Urinary bladder (tissue), 3 donors: ENCODE measurements at regions not wholly inside any gene's neighbourhood (a gene's known extent, or its start where the extent isn't known, plus 50 kb on each side); places are given as distances from the start of the nearest gene placed in this dataset.
"Not testable (repeated sequence)": the region's sequence is repeated elsewhere in the genome, so short reads cannot be mapped to it uniquely, and the experiment has no call there.

Source experiments
- DNase-seq: peaks from one replicate; pipeline ENCODE4 v3.0.0-alpha.2; 2015; ENCODE audit errors: extremely low spot score
- H3K27ac ChIP-seq: one replicate; pipeline ENCODE4 v1.5.1; 2013; ENCODE audit warnings: low read depth, mild to moderate bottlenecking, moderate library complexity
- H3K36me3 ChIP-seq: one replicate; pipeline ENCODE4 v1.6.1; 2013; ENCODE audit warnings: mild to moderate bottlenecking, moderate library complexity; ENCODE audit not compliant: insufficient read depth
- H3K4me1 ChIP-seq: one replicate; pipeline ENCODE4 v1.6.1; 2013; ENCODE audit warnings: mild to moderate bottlenecking, moderate library complexity; ENCODE audit not compliant: insufficient read depth
- H3K4me3 ChIP-seq: one replicate; pipeline ENCODE4 v1.5.1; 2013; ENCODE audit warnings: low read depth, low read length
- WGBS: extraction: QIAGEN DNeasy Blood & Tissue Kit; methylation state at CpG from one replicate; pipeline ENCODE4 v1.1.7; 2013; 5-methylcytosine and 5-hydroxymethylcytosine counted together
- donor health status: healthy with polysubstance abuse.
- donor health status: healthy.

- Histone ChIP-seq H3K4me3 (no peak overlapping the region), H3K4me1 (no peaks in the 10 kb centered on the region), H3K36me3 (no peaks in the 10 kb centered on the region), H3K27ac (no peak overlapping the region)
- WGBS = 92% methylated on average over 5 of the region's 5 CpGs
- no peak for DNase-seq
These were observed 50.5 kb upstream of the PRNP start for GRCh38 chr20:4635781-4636180.

- WGBS = 69% methylated on average over 1 of the region's 1 CpG
- Histone ChIP-seq H3K27ac (no peak overlapping the region), H3K4me1 (no peaks in the 10 kb centered on the region), H3K36me3 (no peaks in the 10 kb centered on the region), H3K4me3 (no peak overlapping the region)
- DNase-seq = no peak
These were observed 50.9 kb upstream of the PRNP start for GRCh38 chr20:4635342-4635741.

GRCh38 chr20:4633780-4634179, 52.5 kb upstream of the PRNP start:
- 51% methylated on average over 4 of the region's 4 CpGs for WGBS
- Histone ChIP-seq H3K36me3 (no peaks in the 10 kb centered on the region), H3K4me3 (no peak overlapping the region), H3K4me1 (no peaks in the 10 kb centered on the region), H3K27ac (no peak overlapping the region)
- DNase-seq = no peak

- WGBS = 64% methylated on average over 3 of the region's 3 CpGs
- Histone ChIP-seq H3K4me3 (no peak overlapping the region), H3K4me1 (no peaks in the 10 kb centered on the region), H3K36me3 (no peaks in the 10 kb centered on the region), H3K27ac (no peak overlapping the region)
- no peak for DNase-seq
These were observed 52.9 kb upstream of the PRNP start for GRCh38 chr20:4633379-4633778.

GRCh38 chr20:4632876-4633275, 53.4 kb upstream of the PRNP start:
- WGBS = 94% methylated on average over 4 of the region's 4 CpGs
- no peak for DNase-seq
- Histone ChIP-seq H3K36me3 (no peaks in the 10 kb centered on the region), H3K27ac (no peak overlapping the region), H3K4me1 (no peaks in the 10 kb centered on the region), H3K4me3 (no peak overlapping the region)

GRCh38 chr20:4626228-4626627, 60.0 kb upstream of the PRNP start:
- Histone ChIP-seq H3K4me3 (no peak overlapping the region), H3K27ac (no peak overlapping the region), H3K4me1 (no peaks in the 10 kb centered on the region), H3K36me3 (no peaks in the 10 kb centered on the region)
- 88% methylated on average over 4 of the region's 4 CpGs for WGBS
- no peak for DNase-seq

GRCh38 chr20:4625687-4626086, 60.6 kb upstream of the PRNP start:
- H3K36me3 ChIP-seq = no peaks in the 10 kb centered on the region
- DNase-seq = no peak

GRCh38 chr20:4624675-4625336, 61.5 kb upstream of the PRNP start:
- not testable (repeated sequence) for H3K4me1 ChIP-seq, H3K27ac ChIP-seq, H3K36me3 ChIP-seq, DNase-seq, H3K4me3 ChIP-seq
- 77% methylated on average over 11 of the region's 11 CpGs for WGBS

More at GRCh38 chr20:4625687-4626086, 60.6 kb upstream of the PRNP start:
- Histone ChIP-seq H3K4me1 (no peaks in the 10 kb centered on the region), H3K4me3 (no peak overlapping the region), H3K27ac (no peak overlapping the region)
- WGBS = 91% methylated on average over 5 of the region's 5 CpGs

GRCh38 chr20:4619144-4619543, 67.1 kb upstream of the PRNP start:
- not testable (repeated sequence) for H3K4me3 ChIP-seq, DNase-seq, H3K4me1 ChIP-seq, H3K36me3 ChIP-seq, H3K27ac ChIP-seq
- 89% methylated on average over 4 of the region's 4 CpGs for WGBS

GRCh38 chr20:4617484-4617883, 68.8 kb upstream of the PRNP start:
- WGBS = 82% methylated on average over 6 of the region's 6 CpGs

GRCh38 chr20:4617019-4617418, 69.2 kb upstream of the PRNP start:
- 94% methylated on average over 2 of the region's 2 CpGs for WGBS
- Histone ChIP-seq H3K36me3 (no peaks in the 10 kb centered on the region), H3K4me3 (no peak overlapping the region), H3K27ac (no peak overlapping the region), H3K4me1 (no peaks in the 10 kb centered on the region)
- DNase-seq = no peak

More at GRCh38 chr20:4617484-4617883, 68.8 kb upstream of the PRNP start:
- H3K27ac ChIP-seq = no peak overlapping the region
- H3K4me3 ChIP-seq = no peak overlapping the region
- H3K4me1 ChIP-seq = no peaks in the 10 kb centered on the region
- no peak for DNase-seq
- H3K36me3 ChIP-seq = no peaks in the 10 kb centered on the region

- no peak overlapping the region for H3K27ac ChIP-seq
- no peaks in the 10 kb centered on the region for H3K4me1 ChIP-seq
- H3K4me3 ChIP-seq = no peak overlapping the region
- 40% methylated on average over 15 of the region's 15 CpGs for WGBS
- H3K36me3 ChIP-seq = no peaks in the 10 kb centered on the region
- no peak for DNase-seq
These were observed 72.3 kb upstream of the PRNP start for GRCh38 chr20:4613718-4614620.

- H3K27ac ChIP-seq = no peak overlapping the region
- H3K4me1 ChIP-seq = no peaks in the 10 kb centered on the region
- no peak for DNase-seq
- 75% methylated on average over 6 of the region's 6 CpGs for WGBS
- H3K36me3 ChIP-seq = no peaks in the 10 kb centered on the region
- no peak overlapping the region for H3K4me3 ChIP-seq
These were observed 73.1 kb upstream of the PRNP start for GRCh38 chr20:4613184-4613583.

- Histone ChIP-seq H3K4me1 (no peaks in the 10 kb centered on the region), H3K36me3 (no peaks in the 10 kb centered on the region), H3K27ac (no peak overlapping the region), H3K4me3 (no peak overlapping the region)
- no peak for DNase-seq
- WGBS = 93% methylated on average over 9 of the region's 9 CpGs
These were observed 75.4 kb upstream of the PRNP start for GRCh38 chr20:4610871-4611270.
